ENCODE measurements at regions not wholly inside any gene's neighbourhood (a gene's known extent, or its start where the extent isn't known, plus 50 kb on each side); places are given as distances from the start of the nearest gene placed in this dataset.

- TF ChIP-seq CTCF (IDR thresholded peaks at IDR 0.05) (no peak), POLR2A (IDR thresholded peaks at IDR 0.05) (no peak)
- DNase-seq (ENCODE audit: low spot score in 2 of 2): no peak
- intact Hi-C loops (cut with DNase I; ENCODE audit: low total_unique reads): no loop called here
- no peak overlapping the region for H3K4me3 ChIP-seq (ENCODE audit: low read depth, poor library complexity, severe bottlenecking)
- 32 to 38% methylated on average over 2 of the region's 2 CpGs for WGBS, 2 donors
These were observed 87.7 kb upstream of the OPCML start for GRCh38 chr11:133619973-133620372.

GRCh38 chr11:133619397-133619796 lies 87.1 kb upstream of the OPCML start:
- no peak for TF ChIP-seq CTCF (IDR thresholded peaks at IDR 0.05)
- TF ChIP-seq POLR2A (IDR thresholded peaks at IDR 0.05): no peak
- intact Hi-C loops (cut with DNase I; ENCODE audit: low total_unique reads): no loop called here
- H3K4me3 ChIP-seq (ENCODE audit: low read depth, poor library complexity, severe bottlenecking): no peak overlapping the region
- no peak for DNase-seq (ENCODE audit: low spot score in 2 of 2)
- 53 to 61% methylated on average over 2 of the region's 2 CpGs for WGBS, 2 donors

- 62 to 69% methylated on average over 9 of the region's 9 CpGs for WGBS, 2 donors
- H3K4me3 ChIP-seq (ENCODE audit: low read depth, poor library complexity, severe bottlenecking): no peak overlapping the region
- intact Hi-C loops (cut with DNase I; ENCODE audit: low total_unique reads): no loop called here
- no peak for DNase-seq (ENCODE audit: low spot score in 2 of 2)
- TF ChIP-seq POLR2A (IDR thresholded peaks at IDR 0.05) (no peak), CTCF (IDR thresholded peaks at IDR 0.05) (no peak)
These were observed 86.2 kb upstream of the OPCML start for GRCh38 chr11:133618544-133618943.

GRCh38 chr11:133608496-133608895 lies 76.2 kb upstream of the OPCML start:
- DNase-seq (ENCODE audit: low spot score in 2 of 2): no peak
- TF ChIP-seq CTCF (IDR thresholded peaks at IDR 0.05) (no peak), POLR2A (IDR thresholded peaks at IDR 0.05) (no peak)
- WGBS, 2 donors: 65 to 73% methylated on average over 2 of the region's 2 CpGs
- intact Hi-C loops (cut with DNase I; ENCODE audit: low total_unique reads): no loop called here
- no peak overlapping the region for H3K4me3 ChIP-seq (ENCODE audit: low read depth, poor library complexity, severe bottlenecking)

GRCh38 chr11:133606124-133606523 lies 73.8 kb upstream of the OPCML start:
- no peak for DNase-seq (ENCODE audit: low spot score in 2 of 2)
- intact Hi-C loops (cut with DNase I; ENCODE audit: low total_unique reads): no loop called here
- TF ChIP-seq CTCF (IDR thresholded peaks at IDR 0.05) (no peak), POLR2A (IDR thresholded peaks at IDR 0.05) (no peak)
- 84 to 85% methylated on average over 3 of the region's 3 CpGs for WGBS, 2 donors
- no peak overlapping the region for H3K4me3 ChIP-seq (ENCODE audit: low read depth, poor library complexity, severe bottlenecking)

GRCh38 chr11:133605482-133605881 lies 73.2 kb upstream of the OPCML start:
- DNase-seq (ENCODE audit: low spot score in 2 of 2): no peak
- H3K4me3 ChIP-seq (ENCODE audit: low read depth, poor library complexity, severe bottlenecking): no peak overlapping the region
- no peak for TF ChIP-seq POLR2A (IDR thresholded peaks at IDR 0.05)
- no peak for TF ChIP-seq CTCF (IDR thresholded peaks at IDR 0.05)
- WGBS, 2 donors: 51 to 63% methylated on average over 2 of the region's 2 CpGs
- intact Hi-C loops (cut with DNase I; ENCODE audit: low total_unique reads): no loop called here

All from lower leg skin (tissue), 4 donors.